ENCODE measurements at regions not wholly inside any gene's neighbourhood (a gene's known extent, or its start where the extent isn't known, plus 50 kb on each side); places are given as distances from the start of the nearest gene placed in this dataset.

GRCh38 chr2:235155163-235155562 is 203.3 kb downstream of the SH3BP4 start:
- no peak overlapping the region for H3K4me3 ChIP-seq (ENCODE audit: low read depth, poor library complexity, severe bottlenecking)
- WGBS, 2 donors: 91 to 92% methylated on average over 5 of the region's 5 CpGs
- TF ChIP-seq, protein P1, sequence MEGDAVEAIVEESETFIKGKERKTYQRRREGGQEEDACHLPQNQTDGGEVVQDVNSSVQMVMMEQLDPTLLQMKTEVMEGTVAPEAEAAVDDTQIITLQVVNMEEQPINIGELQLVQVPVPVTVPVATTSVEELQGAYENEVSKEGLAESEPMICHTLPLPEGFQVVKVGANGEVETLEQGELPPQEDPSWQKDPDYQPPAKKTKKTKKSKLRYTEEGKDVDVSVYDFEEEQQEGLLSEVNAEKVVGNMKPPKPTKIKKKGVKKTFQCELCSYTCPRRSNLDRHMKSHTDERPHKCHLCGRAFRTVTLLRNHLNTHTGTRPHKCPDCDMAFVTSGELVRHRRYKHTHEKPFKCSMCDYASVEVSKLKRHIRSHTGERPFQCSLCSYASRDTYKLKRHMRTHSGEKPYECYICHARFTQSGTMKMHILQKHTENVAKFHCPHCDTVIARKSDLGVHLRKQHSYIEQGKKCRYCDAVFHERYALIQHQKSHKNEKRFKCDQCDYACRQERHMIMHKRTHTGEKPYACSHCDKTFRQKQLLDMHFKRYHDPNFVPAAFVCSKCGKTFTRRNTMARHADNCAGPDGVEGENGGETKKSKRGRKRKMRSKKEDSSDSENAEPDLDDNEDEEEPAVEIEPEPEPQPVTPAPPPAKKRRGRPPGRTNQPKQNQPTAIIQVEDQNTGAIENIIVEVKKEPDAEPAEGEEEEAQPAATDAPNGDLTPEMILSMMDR (IDR thresholded peaks at IDR 0.05): no peak
- DNase-seq (ENCODE audit: low spot score in 2 of 2): no peak
- intact Hi-C loops (cut with DNase I; ENCODE audit: low total_unique reads): no loop called here

DNA sequence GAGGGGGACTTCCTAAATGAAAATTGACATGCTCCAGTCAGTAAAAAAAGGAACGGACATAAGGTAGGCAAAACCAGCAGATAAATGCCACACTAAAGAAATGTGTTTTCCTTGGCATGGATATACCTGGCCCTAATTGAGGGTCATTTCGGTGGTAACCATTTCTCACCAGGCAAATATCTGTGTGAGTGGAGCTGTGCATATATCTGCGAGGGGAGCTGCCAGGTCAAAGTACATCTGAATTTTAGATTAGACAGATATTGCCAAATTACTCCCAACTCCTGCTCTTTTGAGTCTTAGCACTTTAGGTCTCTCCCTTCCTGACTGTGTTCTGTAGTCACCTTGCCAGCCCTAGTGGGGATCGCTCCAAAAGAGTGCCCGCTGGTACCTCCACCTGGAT is 204.2 kb downstream of the SH3BP4 start:
- WGBS, 2 donors: 88 to 91% methylated on average over 5 of the region's 5 CpGs

GRCh38 chr2:235157746-235158482 is 206.1 kb downstream of the SH3BP4 start:
- no peak for DNase-seq (ENCODE audit: low spot score in 2 of 2)
- 90 to 91% methylated on average over 9 of the region's 9 CpGs for WGBS, 2 donors
- intact Hi-C loops (cut with DNase I; ENCODE audit: low total_unique reads): no loop called here
- TF ChIP-seq, protein P1 (IDR thresholded peaks at IDR 0.05): no peak
- no peak for TF ChIP-seq POLR2A (IDR thresholded peaks at IDR 0.05)
- no peak overlapping the region for H3K4me3 ChIP-seq (ENCODE audit: low read depth, poor library complexity, severe bottlenecking)

More for the DNA sequence above, 204.2 kb downstream of the SH3BP4 start:
- intact Hi-C loops (cut with DNase I; ENCODE audit: low total_unique reads): no loop called here
- TF ChIP-seq, protein P1 (IDR thresholded peaks at IDR 0.05): no peak
- no peak for TF ChIP-seq POLR2A (IDR thresholded peaks at IDR 0.05)
- H3K4me3 ChIP-seq (ENCODE audit: low read depth, poor library complexity, severe bottlenecking): no peak overlapping the region
- no peak for DNase-seq (ENCODE audit: low spot score in 2 of 2)

DNA sequence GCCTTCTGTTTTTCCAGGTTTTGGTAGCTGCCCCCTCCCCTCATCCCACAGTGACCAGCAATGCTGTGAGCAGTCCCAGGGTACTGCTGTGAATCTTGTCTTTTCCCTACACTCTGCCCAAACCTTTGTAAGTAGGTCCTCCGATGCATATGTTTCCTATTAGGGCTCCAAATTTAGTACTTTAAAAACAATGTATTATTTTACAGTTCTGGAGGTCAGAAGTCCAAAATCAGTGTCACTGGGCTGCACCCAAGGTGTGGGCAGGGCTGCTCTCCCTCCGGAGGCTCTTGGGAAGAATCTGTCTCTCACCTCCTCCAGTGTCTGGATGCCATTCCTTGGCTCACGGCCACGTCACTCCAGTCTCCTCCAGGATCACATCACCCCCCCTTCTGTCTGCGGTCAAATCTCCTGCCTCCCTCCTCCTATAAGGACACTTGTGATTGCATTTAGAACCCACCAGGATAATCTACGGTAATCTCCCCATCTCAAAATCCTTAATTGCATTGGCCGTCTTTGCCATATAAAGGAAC is 208.5 kb downstream of the SH3BP4 start:
- intact Hi-C loops (cut with DNase I; ENCODE audit: low total_unique reads): no loop called here
- WGBS, 2 donors: 68 to 78% methylated on average over 7 of the region's 7 CpGs
- peak in 1 of 2 donors; percentile 52 for DNase-seq (ENCODE audit: low spot score in 2 of 2)
- TF ChIP-seq, protein P1 (IDR thresholded peaks at IDR 0.05): no peak
- TF ChIP-seq POLR2A (IDR thresholded peaks at IDR 0.05): no peak
- H3K4me3 ChIP-seq (ENCODE audit: low read depth, poor library complexity, severe bottlenecking): no peak overlapping the region

DNA sequence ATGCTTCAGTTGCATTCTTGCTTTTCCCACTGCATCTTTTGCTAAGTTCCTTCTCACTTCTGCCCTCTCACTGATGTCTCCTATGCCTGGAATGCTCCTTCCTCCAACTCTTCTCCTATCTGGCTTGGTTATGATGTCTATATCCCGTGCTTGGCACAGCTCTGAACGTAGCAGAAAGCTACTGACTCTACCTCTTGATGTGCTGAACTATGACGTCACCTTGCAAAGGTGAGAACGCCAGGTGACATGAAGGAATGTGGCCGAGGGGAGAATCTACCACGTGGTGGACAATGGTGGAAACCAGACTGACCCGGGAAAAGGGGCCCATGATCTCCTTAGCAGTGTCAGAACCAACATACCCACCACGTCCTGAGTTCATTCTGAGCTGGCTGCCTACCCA is 209.7 kb downstream of the SH3BP4 start:
- H3K4me3 ChIP-seq (ENCODE audit: low read depth, poor library complexity, severe bottlenecking): no peak overlapping the region
- DNase-seq (ENCODE audit: low spot score in 2 of 2): no peak
- TF ChIP-seq, protein P1 (IDR thresholded peaks at IDR 0.05): no peak
- TF ChIP-seq POLR2A (IDR thresholded peaks at IDR 0.05): no peak
- intact Hi-C loops (cut with DNase I; ENCODE audit: low total_unique reads): no loop called here
- 82 to 93% methylated on average over 8 of the region's 8 CpGs for WGBS, 2 donors
